Left renal pelvis (tissue), 4 donors: ENCODE measurements at regions not wholly inside any gene's neighbourhood (a gene's known extent, or its start where the extent isn't known, plus 50 kb on each side); places are given as distances from the start of the nearest gene placed in this dataset.

Experiments used
- DNase-seq, 4 donors: peaks; one replicate each; pipeline ENCODE4 v3.0.0-alpha.2; 2013; ENCODE audit warnings: low read depth in 4 of 4, low spot score in 3 of 4

- no peak for DNase-seq
These were observed 1175.3 kb upstream of the GJE1 start for GRCh38 chr6:140957386-140957785.

DNA sequence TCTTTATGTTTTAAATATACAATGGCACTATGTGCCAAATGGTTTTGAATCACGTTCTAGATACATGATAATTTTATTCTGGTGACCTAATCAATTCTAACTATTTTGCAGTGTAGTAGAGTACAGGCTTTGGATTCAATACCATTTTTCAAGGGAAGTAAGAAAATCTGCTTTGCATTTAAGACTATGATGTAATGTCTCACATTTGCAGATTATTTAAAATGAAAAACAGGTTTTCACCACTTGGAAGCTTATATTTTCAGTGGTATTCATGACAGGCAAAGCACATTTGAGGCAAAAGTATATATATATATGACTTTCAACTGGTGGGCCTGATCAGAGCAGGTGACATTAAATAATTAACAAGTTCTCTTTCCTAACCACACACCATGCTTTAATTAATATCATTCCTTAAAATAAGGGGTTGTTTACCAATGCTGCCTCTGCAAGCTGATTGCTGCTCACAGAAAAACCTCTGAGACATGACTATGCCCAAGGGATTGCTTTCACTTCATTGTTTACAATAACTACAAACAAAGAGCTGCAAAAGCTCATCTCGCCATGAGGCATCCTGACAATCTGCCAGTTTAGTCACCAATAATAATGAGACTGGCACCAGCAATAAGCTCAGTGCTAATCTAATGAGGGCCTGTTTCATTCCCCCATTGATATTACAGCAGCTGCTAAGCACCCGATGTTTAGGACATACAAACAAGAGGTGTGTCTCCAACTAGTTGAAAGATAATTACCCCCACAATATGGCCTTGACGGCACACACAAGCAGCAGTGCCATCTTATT, 1176.0 kb upstream of the GJE1 start:
- DNase-seq = no peak

DNA sequence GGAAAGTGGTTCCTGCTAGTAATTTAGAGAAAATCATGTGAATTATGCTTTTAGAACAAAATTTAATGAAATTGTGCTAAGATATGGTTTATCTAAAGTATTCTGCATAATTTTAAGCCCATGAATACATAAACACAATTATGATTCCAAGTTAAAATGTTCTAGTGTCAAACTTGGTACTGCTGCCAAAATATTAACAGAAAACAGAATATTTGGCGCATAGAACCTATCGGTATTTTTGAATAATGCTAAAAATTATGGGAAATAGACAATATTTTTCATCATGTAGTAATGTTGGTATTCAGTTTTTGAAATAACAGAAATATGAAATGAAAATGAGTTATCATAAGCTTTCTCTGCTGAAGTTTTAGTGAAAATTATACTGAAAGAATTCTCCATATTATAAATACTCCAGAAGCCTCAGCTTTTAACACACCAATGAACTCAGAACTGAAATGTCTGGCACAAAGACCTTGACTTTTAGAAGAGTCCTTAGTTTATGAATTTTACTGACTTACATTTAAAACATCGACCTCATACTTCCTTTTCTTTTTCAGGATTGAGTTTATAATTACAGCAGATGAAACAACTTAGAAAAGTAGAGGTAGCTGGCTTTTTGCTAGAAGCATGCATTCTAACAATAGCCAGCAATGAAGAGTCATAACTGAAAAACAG, 1192.3 kb upstream of the GJE1 start:
- DNase-seq = no peak

DNA sequence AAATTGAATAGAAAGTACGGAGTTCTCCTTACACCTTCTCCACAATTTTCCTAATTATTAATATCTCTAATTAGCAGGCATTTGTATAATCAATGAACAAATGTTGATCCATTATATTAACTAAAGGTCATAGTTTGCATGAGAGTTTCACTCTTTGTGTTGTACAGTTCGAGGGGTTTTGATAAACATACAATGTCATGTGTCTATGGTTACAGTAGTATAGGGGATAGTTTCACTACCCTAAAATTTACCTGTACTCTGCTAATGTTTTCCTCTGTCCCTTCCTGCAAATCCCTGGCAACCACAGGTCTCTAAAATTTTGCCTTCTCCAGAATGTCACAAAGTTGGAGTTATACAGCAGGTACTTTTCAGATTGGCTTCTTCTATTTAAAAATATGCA, 1199.8 kb upstream of the GJE1 start:
- no peak for DNase-seq

DNA sequence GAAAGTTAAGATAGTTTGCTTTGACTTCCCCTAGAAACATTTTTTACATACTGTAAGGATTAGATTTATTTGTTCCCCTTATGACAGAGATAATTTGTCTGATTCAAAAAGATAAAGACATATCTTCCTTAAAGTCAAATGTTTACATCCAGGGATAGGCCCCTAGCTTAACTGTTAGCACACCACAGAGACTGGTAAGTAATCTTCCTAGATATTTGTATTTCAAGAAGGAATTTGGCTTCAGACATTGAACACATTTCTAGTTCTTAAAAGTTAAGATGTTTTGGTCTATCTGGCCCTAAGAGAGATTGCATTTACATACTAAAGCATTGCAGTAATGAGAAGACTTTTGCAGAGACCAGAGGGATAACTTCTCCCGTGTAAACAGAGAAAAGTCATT, 1201.1 kb upstream of the GJE1 start:
- no peak for DNase-seq

DNA sequence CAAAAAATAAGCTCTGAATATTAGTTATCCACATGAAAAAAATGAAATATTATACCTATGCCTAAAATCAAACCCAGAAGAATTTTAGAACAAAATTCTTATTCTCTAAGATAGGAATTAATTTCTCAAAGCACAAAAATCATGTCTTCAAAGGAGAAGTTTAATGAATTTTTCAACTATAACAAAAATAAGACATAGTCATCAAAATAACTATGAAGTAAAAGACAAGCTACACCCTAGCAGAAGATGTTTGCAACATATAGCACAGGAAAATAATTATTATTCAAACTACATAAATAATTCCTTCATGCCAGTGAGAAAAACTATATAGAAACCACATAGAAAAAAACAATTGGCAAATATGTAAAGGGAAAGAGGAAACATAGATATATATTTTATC, 1203.6 kb upstream of the GJE1 start:
- no peak for DNase-seq

GRCh38 chr6:140923048-140923447, 1209.7 kb upstream of the GJE1 start:
- no peak for DNase-seq

- DNase-seq = peak; percentile 22 to 33 (median 26)
These were observed 1211.1 kb upstream of the GJE1 start for GRCh38 chr6:140921366-140922226.

- DNase-seq = no peak
These were observed 1214.8 kb upstream of the GJE1 start for GRCh38 chr6:140917911-140918310.

GRCh38 chr6:140915551-140915950, 1217.2 kb upstream of the GJE1 start:
- DNase-seq = no peak

- no peak for DNase-seq
These were observed 1217.6 kb upstream of the GJE1 start for GRCh38 chr6:140915103-140915502.

GRCh38 chr6:140912686-140913085, 1220.0 kb upstream of the GJE1 start:
- no peak for DNase-seq

DNA sequence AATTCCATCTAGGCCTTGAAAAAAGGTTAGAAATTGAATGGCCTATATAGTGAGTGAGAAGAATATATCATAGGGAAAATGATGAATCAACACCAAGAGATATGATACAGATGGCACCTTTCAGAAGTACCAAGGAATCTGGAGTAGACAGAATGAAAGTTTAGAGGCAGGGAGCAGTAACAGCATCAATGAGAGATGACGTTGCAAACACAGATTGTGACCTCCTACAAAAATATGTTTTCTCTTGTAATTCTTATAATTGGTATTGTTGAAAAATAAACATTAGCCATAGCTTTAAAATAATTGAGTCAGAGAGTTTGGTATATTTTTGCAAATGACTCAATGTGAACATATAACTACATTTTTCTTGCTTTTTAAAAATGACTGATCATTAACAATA, 1223.1 kb upstream of the GJE1 start:
- DNase-seq = no peak

DNA sequence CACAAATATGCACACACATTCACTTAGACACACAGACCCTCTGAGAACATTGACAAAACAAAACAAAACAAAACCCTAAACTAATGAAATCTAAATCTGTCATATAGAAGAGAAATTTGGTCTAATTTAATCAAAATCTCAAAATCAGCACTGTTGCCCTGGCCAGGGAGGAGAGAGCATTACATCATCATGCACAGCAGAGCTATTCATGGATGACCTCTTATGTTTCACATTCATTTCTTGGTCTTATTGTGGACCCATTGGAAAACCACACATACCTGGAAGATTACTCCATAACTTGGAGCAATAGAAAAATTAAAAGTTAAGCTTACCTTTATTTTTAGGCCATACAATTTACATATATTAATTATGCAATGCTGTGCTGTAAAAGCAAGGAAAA, 1223.6 kb upstream of the GJE1 start:
- no peak for DNase-seq

- no peak for DNase-seq
These were observed 1224.2 kb upstream of the GJE1 start for GRCh38 chr6:140908505-140908904.

- no peak for DNase-seq
These were observed 1225.5 kb upstream of the GJE1 start for GRCh38 chr6:140907235-140907634.

DNA sequence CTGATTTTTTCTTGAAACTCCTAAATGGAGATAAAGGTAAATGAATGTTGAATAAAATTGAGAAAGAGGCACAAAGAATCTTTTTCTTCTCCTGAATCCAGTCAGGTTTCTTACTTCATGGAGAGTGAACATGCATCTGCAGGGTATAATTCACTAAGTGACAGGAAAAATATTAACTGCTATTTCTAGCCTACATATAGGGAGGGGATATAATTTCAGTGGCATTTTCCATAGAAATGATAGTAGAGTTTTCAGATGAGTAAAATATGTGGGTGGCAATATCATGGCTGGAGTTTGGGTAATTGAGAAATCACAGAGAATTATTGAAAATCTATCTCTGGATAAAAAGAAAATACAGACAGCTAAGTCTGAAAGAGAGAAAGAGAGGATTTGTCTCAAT, 1227.0 kb upstream of the GJE1 start:
- no peak for DNase-seq

DNA sequence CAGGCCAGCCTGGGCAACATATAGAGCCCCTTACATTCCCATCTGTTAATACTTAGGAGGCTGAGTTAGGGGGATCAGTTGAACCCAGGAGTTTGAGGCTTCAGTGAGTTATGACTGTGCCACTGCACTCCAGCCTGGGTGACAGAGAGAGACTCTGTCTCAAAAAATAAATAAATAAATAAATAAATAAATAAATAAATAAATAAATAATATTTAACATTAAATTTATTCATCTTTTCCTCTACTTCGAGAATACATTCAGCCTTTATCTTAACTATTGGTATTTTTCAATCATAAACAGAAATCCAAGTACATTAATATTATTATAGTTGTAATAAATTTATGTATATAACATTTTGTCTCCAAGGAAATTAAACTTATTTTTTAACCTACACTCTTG, 1227.7 kb upstream of the GJE1 start:
- DNase-seq = no peak

- no peak for DNase-seq
These were observed 1234.7 kb upstream of the GJE1 start for GRCh38 chr6:140897804-140898573.

DNA sequence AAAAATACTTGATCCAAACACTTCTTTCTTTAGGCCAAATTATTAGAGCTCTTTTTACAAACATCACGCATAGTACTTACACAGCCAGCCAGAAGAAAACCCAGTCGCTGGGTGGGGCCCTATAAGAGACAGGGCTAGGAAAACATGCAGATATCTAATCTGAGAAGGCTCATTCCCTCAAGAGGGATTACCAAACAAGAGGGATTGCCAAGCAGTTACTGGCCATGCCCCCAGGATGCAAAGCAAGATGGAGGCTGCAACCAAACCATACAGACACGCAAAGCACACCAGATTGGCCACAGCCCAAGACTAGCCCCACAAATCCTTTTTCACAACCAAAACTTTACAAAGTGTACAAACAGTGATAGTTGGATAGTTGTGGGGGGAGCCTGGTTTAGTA, 1235.4 kb upstream of the GJE1 start:
- DNase-seq = no peak

DNA sequence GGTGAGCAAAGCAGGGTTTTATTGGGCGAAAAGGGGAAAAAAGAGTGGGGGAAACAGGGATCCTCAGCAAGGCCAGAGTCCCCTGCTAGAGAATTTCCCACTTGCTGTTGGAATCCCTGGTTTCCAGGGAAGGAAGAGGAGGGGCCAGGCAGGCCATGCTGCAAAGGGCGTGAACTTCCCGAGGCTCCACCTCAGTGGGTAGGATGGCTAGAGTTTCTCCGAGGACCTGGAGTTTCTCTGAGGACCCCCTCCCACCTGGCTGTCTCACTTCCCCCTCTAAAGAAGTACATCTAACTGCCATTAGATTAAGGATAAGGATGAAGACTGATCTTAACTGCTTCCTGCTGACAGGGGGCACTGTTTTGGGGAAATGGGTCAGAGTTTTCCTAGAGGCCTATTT, 1239.3 kb upstream of the GJE1 start:
- DNase-seq = no peak
